ENCODE measurements at regions not wholly inside any gene's neighbourhood (a gene's known extent, or its start where the extent isn't known, plus 50 kb on each side); places are given as distances from the start of the nearest gene placed in this dataset.

GRCh38 chr4:123042095-123042494 is 119.7 kb upstream of the NUDT6 start:
- H3K27ac ChIP-seq, result no peak overlapping the region
- H3K9me3 ChIP-seq, result peaks cover 4% of the 10 kb centered on the region
- no peak for TF ChIP-seq CTCF (IDR thresholded peaks at IDR 0.05)
- H3K4me3 ChIP-seq (ENCODE audit: low read depth in 1 of 2, low read length in 1 of 2), result no peak overlapping the region
- H3K4me1 ChIP-seq (ENCODE audit: control insufficient read depth in 1 of 2, insufficient read depth in 1 of 2, low read depth in 1 of 2, low read length in 1 of 2), result no peaks in the 10 kb centered on the region
- no peaks in the 10 kb centered on the region for H3K36me3 ChIP-seq
- no peaks in the 10 kb centered on the region for H3K27me3 ChIP-seq

GRCh38 chr4:123043013-123043412 is 120.6 kb upstream of the NUDT6 start:
- Histone ChIP-seq H3K4me1 (ENCODE audit: control insufficient read depth in 1 of 2, insufficient read depth in 1 of 2, low read depth in 1 of 2, low read length in 1 of 2) (no peaks in the 10 kb centered on the region), H3K4me3 (ENCODE audit: low read depth in 1 of 2, low read length in 1 of 2) (no peak overlapping the region), H3K36me3 (no peaks in the 10 kb centered on the region), H3K27ac (no peak overlapping the region), H3K27me3 (no peaks in the 10 kb centered on the region), H3K9me3 (peaks cover 4% of the 10 kb centered on the region)
- no peak for TF ChIP-seq CTCF (IDR thresholded peaks at IDR 0.05)

GRCh38 chr4:123043793-123044425 is 121.5 kb upstream of the NUDT6 start:
- Histone ChIP-seq H3K27ac (no peak overlapping the region), H3K36me3 (no peaks in the 10 kb centered on the region), H3K27me3 (no peaks in the 10 kb centered on the region), H3K4me3 (ENCODE audit: low read depth in 1 of 2, low read length in 1 of 2) (no peak overlapping the region), H3K4me1 (ENCODE audit: control insufficient read depth in 1 of 2, insufficient read depth in 1 of 2, low read depth in 1 of 2, low read length in 1 of 2) (no peaks in the 10 kb centered on the region), H3K9me3 (peaks cover 4% of the 10 kb centered on the region)
- TF ChIP-seq CTCF (IDR thresholded peaks at IDR 0.05), result no peak

GRCh38 chr4:123046096-123046495 is 123.7 kb upstream of the NUDT6 start:
- Histone ChIP-seq H3K36me3 (no peaks in the 10 kb centered on the region), H3K27me3 (no peaks in the 10 kb centered on the region), H3K4me3 (ENCODE audit: low read depth in 1 of 2, low read length in 1 of 2) (no peak overlapping the region), H3K9me3 (peaks cover 4% of the 10 kb centered on the region), H3K4me1 (ENCODE audit: control insufficient read depth in 1 of 2, insufficient read depth in 1 of 2, low read depth in 1 of 2, low read length in 1 of 2) (no peaks in the 10 kb centered on the region), H3K27ac (no peak overlapping the region)
- no peak for TF ChIP-seq CTCF (IDR thresholded peaks at IDR 0.05)

- Histone ChIP-seq H3K4me1 (ENCODE audit: control insufficient read depth in 1 of 2, insufficient read depth in 1 of 2, low read depth in 1 of 2, low read length in 1 of 2) (no peaks in the 10 kb centered on the region), H3K36me3 (no peaks in the 10 kb centered on the region), H3K27ac (no peak overlapping the region), H3K4me3 (ENCODE audit: low read depth in 1 of 2, low read length in 1 of 2) (no peak overlapping the region), H3K9me3 (peaks cover 8% of the 10 kb centered on the region), H3K27me3 (no peaks in the 10 kb centered on the region)
- no peak for TF ChIP-seq CTCF (IDR thresholded peaks at IDR 0.05)
Observed at GRCh38 chr4:123050018-123050417, 127.6 kb upstream of the NUDT6 start.
